WTC11 (cell line): ENCODE measurements at regions not wholly inside any gene's neighbourhood (a gene's known extent, or its start where the extent isn't known, plus 50 kb on each side); places are given as distances from the start of the nearest gene placed in this dataset.

ENCODE experiments used
- ATAC-seq: fragments of 200-7000 bp; cut with Tn5 transposase; 2 replicates; pipeline ENCODE4 v1.10.0; 2021; ENCODE audit warnings: mild to moderate bottlenecking, moderate library complexity
- CTCF ChIA-PET: fragments of 300-600 bp; sonication (Branson Sonifier 250); formaldehyde crosslinking; loops from one replicate; lab custom pipeline; 2021; ENCODE audit warnings: antibody characterized with exemption; lab: Charles Lee
- POLR2A ChIA-PET: fragments of 350-600 bp; sonication (Branson Sonifier 250); formaldehyde crosslinking; loops from one replicate; lab custom pipeline; 2021; ENCODE audit warnings: antibody characterized with exemption; lab: Charles Lee
- DNase-seq: peaks from one replicate; pipeline ENCODE4 v3.0.0; 2021; ENCODE audit warnings: low spot score
- H3K27ac Mint-ChIP-seq: 2 replicates; pipeline ENCODE4 v1.8.0; 2021; ENCODE audit warnings: mixed read lengths
- H3K27me3 Mint-ChIP-seq: 2 replicates; pipeline ENCODE4 v1.8.0; 2021; ENCODE audit warnings: low read depth, mild to moderate bottlenecking, moderate library complexity, mixed read lengths
- H3K36me3 Mint-ChIP-seq: 2 replicates; pipeline ENCODE4 v1.8.0; 2021; ENCODE audit warnings: mixed read lengths
- H3K4me1 Mint-ChIP-seq: 2 replicates; pipeline ENCODE4 v1.8.0; 2022; ENCODE audit warnings: mixed read lengths
- H3K4me3 Mint-ChIP-seq: 2 replicates; pipeline ENCODE4 v1.8.0; 2021; ENCODE audit warnings: mild to moderate bottlenecking, moderate library complexity, mixed read lengths
- H3K9me3 Mint-ChIP-seq: 2 replicates; pipeline ENCODE4 v1.8.0; 2021; ENCODE audit warnings: mixed read lengths
- ATF1 ChIP-seq: sonication (generic); formaldehyde crosslinking; IDR thresholded peaks from 2 replicates; pipeline ENCODE4 v1.8.1; 2023; ENCODE audit warnings: mild to moderate bottlenecking, moderate library complexity, missing genetic modification reagents
- ATF6 ChIP-seq: sonication (generic); formaldehyde crosslinking; IDR thresholded peaks from 2 replicates; pipeline ENCODE4 v1.8.1; 2023; ENCODE audit warnings: mild to moderate bottlenecking, missing genetic modification reagents
- CDX4 ChIP-seq: fragments of 250-450 bp; sonication (Bioruptor Pico); IDR thresholded peaks from 2 replicates; pipeline ENCODE4 v1.9.0; 2021; ENCODE audit warnings: moderate library complexity, mild to moderate bottlenecking, inconsistent platforms, borderline replicate concordance
- CREB1 ChIP-seq: sonication (generic); formaldehyde crosslinking; IDR thresholded peaks from 2 replicates; pipeline ENCODE4 v1.8.0; 2023; ENCODE audit warnings: mild to moderate bottlenecking, missing genetic modification reagents
- CREM ChIP-seq: sonication (generic); formaldehyde crosslinking; IDR thresholded peaks from 2 replicates; pipeline ENCODE4 v1.8.1; 2022; ENCODE audit warnings: mild to moderate bottlenecking, missing genetic modification reagents, moderate library complexity
- ELF4 ChIP-seq: sonication (generic); formaldehyde crosslinking; IDR thresholded peaks from 2 replicates; pipeline ENCODE4 v1.8.1; 2022; ENCODE audit warnings: low read depth, mild to moderate bottlenecking, moderate library complexity, missing genetic modification reagents
- ESRRA ChIP-seq: sonication (generic); formaldehyde crosslinking; IDR thresholded peaks from 2 replicates; pipeline ENCODE4 v1.8.1; 2022; ENCODE audit warnings: mild to moderate bottlenecking, missing genetic modification reagents, borderline replicate concordance
- GABPB1 ChIP-seq: sonication (generic); formaldehyde crosslinking; IDR thresholded peaks from 2 replicates; pipeline ENCODE4 v1.8.1; 2023; ENCODE audit warnings: mild to moderate bottlenecking, missing genetic modification reagents
- KAT7 ChIP-seq: sonication (generic); formaldehyde crosslinking; IDR thresholded peaks from 2 replicates; pipeline ENCODE4 v1.8.1; 2023; ENCODE audit warnings: missing genetic modification reagents, mild to moderate bottlenecking, borderline replicate concordance
- NFE2L1 ChIP-seq: sonication (generic); formaldehyde crosslinking; IDR thresholded peaks from 2 replicates; pipeline ENCODE4 v1.8.1; 2023; ENCODE audit warnings: missing genetic modification reagents
- NR2C2 ChIP-seq: sonication (generic); formaldehyde crosslinking; IDR thresholded peaks from 2 replicates; pipeline ENCODE4 v1.8.0; 2022; ENCODE audit warnings: mild to moderate bottlenecking, missing genetic modification reagents
- PREB ChIP-seq: sonication (generic); formaldehyde crosslinking; IDR thresholded peaks from 2 replicates; pipeline ENCODE4 v1.8.1; 2022; ENCODE audit warnings: mild to moderate bottlenecking, missing genetic modification reagents, moderate library complexity, borderline replicate concordance
- SMAD3 ChIP-seq: sonication (generic); formaldehyde crosslinking; IDR thresholded peaks from 2 replicates; pipeline ENCODE4 v1.8.0; 2022; ENCODE audit warnings: missing genetic modification reagents, mild to moderate bottlenecking, borderline replicate concordance
- TCF7 ChIP-seq: sonication (generic); formaldehyde crosslinking; IDR thresholded peaks from 2 replicates; pipeline ENCODE4 v1.8.0; 2022; ENCODE audit warnings: mild to moderate bottlenecking, low read depth, missing genetic modification reagents, moderate library complexity
- TEAD4 ChIP-seq: sonication (generic); formaldehyde crosslinking; IDR thresholded peaks from 2 replicates; pipeline ENCODE4 v1.8.0; 2022; ENCODE audit warnings: mild to moderate bottlenecking, missing genetic modification reagents
- USF2 ChIP-seq: sonication (generic); formaldehyde crosslinking; IDR thresholded peaks from 2 replicates; pipeline ENCODE4 v1.8.1; 2023; ENCODE audit warnings: mild to moderate bottlenecking, missing genetic modification reagents, moderate library complexity
- ZBTB21 ChIP-seq: sonication (generic); formaldehyde crosslinking; IDR thresholded peaks from 2 replicates; pipeline ENCODE4 v1.8.1; 2023; ENCODE audit warnings: mild to moderate bottlenecking, missing genetic modification reagents, borderline replicate concordance
- ZNF138 ChIP-seq: sonication (generic); formaldehyde crosslinking; conservative IDR thresholded peaks from 2 replicates; pipeline ENCODE4 v1.8.1; 2022; ENCODE audit warnings: mild to moderate bottlenecking, moderate library complexity, missing genetic modification reagents
- ZNF317 ChIP-seq: sonication (generic); formaldehyde crosslinking; IDR thresholded peaks from 2 replicates; pipeline ENCODE4 v1.8.1; 2023; ENCODE audit warnings: low read depth, mild to moderate bottlenecking, moderate library complexity, missing genetic modification reagents, borderline replicate concordance
- ZNF512 ChIP-seq: sonication (generic); formaldehyde crosslinking; IDR thresholded peaks from 2 replicates; pipeline ENCODE4 v1.8.1; 2022; ENCODE audit warnings: missing genetic modification reagents, borderline replicate concordance
- ZNF532 ChIP-seq: fragments of 250-450 bp; sonication (Bioruptor Pico); IDR thresholded peaks from 2 replicates; pipeline ENCODE4 v1.9.0; 2021; ENCODE audit warnings: mild to moderate bottlenecking, borderline replicate concordance
- ZNF671 ChIP-seq: fragments of 250-450 bp; sonication (Bioruptor Pico); IDR thresholded peaks from 2 replicates; pipeline ENCODE4 v1.8.0; 2021; ENCODE audit warnings: mild to moderate bottlenecking

DNA sequence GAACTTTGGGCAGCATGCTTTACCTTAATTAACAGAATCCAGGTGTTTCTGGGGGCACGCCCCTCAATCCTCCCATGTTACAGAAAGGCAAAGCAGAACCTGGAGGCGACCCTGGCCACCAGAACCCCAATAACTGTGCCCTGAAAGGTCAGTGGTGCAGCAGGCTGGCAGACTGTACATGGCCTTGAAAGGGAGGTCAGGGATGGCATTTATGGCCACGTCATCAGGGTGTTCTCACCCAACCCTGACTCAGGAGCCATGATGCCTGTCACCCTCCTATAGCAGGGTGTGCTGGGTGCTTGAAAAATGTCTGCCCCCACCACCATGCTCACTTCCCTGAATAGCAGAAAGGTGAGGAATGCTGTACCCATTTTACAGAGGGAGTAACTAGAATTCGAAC is 177.7 kb downstream of the TMEM132E start:
- no peak for DNase-seq
- H3K4me3 Mint-ChIP-seq: no peak overlapping the region
- POLR2A ChIA-PET: no interaction called here
- H3K4me1 Mint-ChIP-seq: peaks cover 19% of the 10 kb centered on the region
- no peaks in the 10 kb centered on the region for H3K9me3 Mint-ChIP-seq
- no peaks in the 10 kb centered on the region; the same call in 1 of the 2 replicates for H3K27me3 Mint-ChIP-seq
- no peaks in the 10 kb centered on the region for H3K36me3 Mint-ChIP-seq
- CTCF ChIA-PET: no interaction called here
- TF ChIP-seq CDX4 (CRISPR knock-in tag) (no peak), NR2C2 (CRISPR knock-in tag) (no peak), ZNF532 (no peak), SMAD3 (CRISPR knock-in tag) (no peak), KAT7 (CRISPR knock-in tag) (no peak), ZNF138 (CRISPR knock-in tag) (no peak), ATF1 (CRISPR knock-in tag) (no peak), ZNF512 (CRISPR knock-in tag) (no peak), NFE2L1 (CRISPR knock-in tag) (no peak)
- ATAC-seq: no peak
- H3K27ac Mint-ChIP-seq: no peak overlapping the region

- no peak overlapping the region for H3K27ac Mint-ChIP-seq
- TF ChIP-seq CREB1 (CRISPR knock-in tag): no peak
- no peak for TF ChIP-seq TEAD4
- TF ChIP-seq PREB (CRISPR knock-in tag): no peak
- no peak for TF ChIP-seq ELF4
- no peak for TF ChIP-seq CREM (CRISPR knock-in tag)
- TF ChIP-seq ZNF317 (CRISPR knock-in tag): no peak
- no peak for TF ChIP-seq GABPB1 (CRISPR knock-in tag)
- TF ChIP-seq TCF7 (CRISPR knock-in tag): no peak
- no peak for TF ChIP-seq NR2C2 (CRISPR knock-in tag)
- TF ChIP-seq ESRRA (CRISPR knock-in tag): no peak
- no peak for TF ChIP-seq ZNF671
- TF ChIP-seq USF2 (CRISPR knock-in tag): no peak
- TF ChIP-seq ATF6 (CRISPR knock-in tag): no peak
- no peak for TF ChIP-seq ZBTB21
- ChIA-PET CTCF (no interaction called here), POLR2A (no interaction called here)
- H3K4me1 Mint-ChIP-seq: peaks cover 17% of the 10 kb centered on the region
- peak; percentile 56 for ATAC-seq
- H3K4me3 Mint-ChIP-seq: no peak overlapping the region
- DNase-seq: peak; percentile 20
- no peaks in the 10 kb centered on the region for H3K9me3 Mint-ChIP-seq
- H3K27me3 Mint-ChIP-seq: no peaks in the 10 kb centered on the region; the same call in 1 of the 2 replicates
- no peaks in the 10 kb centered on the region for H3K36me3 Mint-ChIP-seq
These were observed 177.2 kb downstream of the TMEM132E start for GRCh38 chr17:34756637-34757021.
